A549 (cell line): ENCODE measurements at regions not wholly inside any gene's neighbourhood (a gene's known extent, or its start where the extent isn't known, plus 50 kb on each side); places are given as distances from the start of the nearest gene placed in this dataset.

Source experiments
- CEBPB ChIP-seq, 2 experiments: fragments of >200 bp in 1 of 2; sonication (Bioruptor Twin) in 1 of 2; formaldehyde crosslinking in 1 of 2; IDR thresholded peaks; 2 replicates each; pipeline ENCODE4 v1.6.1; 2012 to 2016
- CHD4 ChIP-seq: fragments of 200-600 bp; sonication (generic); IDR thresholded peaks from 2 replicates; pipeline ENCODE4 v1.6.1; 2016; ENCODE audit warnings: antibody characterized with exemption, mild to moderate bottlenecking, borderline replicate concordance
- EP300 ChIP-seq, 2 experiments: fragments of >200 bp; sonication (Bioruptor Twin); formaldehyde crosslinking; IDR thresholded peaks; 2 replicates in 1 of 2; 3 replicates in 1 of 2; pipeline ENCODE4 v1.6.1; 2016 to 2017
- FOSL2 ChIP-seq, 2 experiments: fragments of 450-650 bp in 1 of 2; fragments of >200 bp in 1 of 2; sonication (Bioruptor Twin) in 1 of 2; formaldehyde crosslinking; IDR thresholded peaks; 2 replicates each; pipeline versions ENCODE4 v1.5.0 to v1.6.1; 2016 to 2020; ENCODE audit warnings: mild to moderate bottlenecking in 1 of 2, moderate library complexity in 1 of 2
- GATA3 ChIP-seq: IDR thresholded peaks from 2 replicates; pipeline ENCODE4 v1.6.1; 2012; ENCODE audit warnings: borderline replicate concordance
- HDAC2 ChIP-seq: fragments of 200-600 bp; sonication (generic); IDR thresholded peaks from 2 replicates; pipeline ENCODE4 v1.6.1; 2016
- JUNB ChIP-seq: fragments of >200 bp; sonication (Bioruptor Twin); formaldehyde crosslinking; IDR thresholded peaks from 2 replicates; pipeline ENCODE4 v1.6.1; 2016
- KDM5A ChIP-seq: fragments of 200-600 bp; sonication (generic); IDR thresholded peaks from 2 replicates; pipeline ENCODE4 v1.6.1; 2016; ENCODE audit warnings: antibody characterized with exemption, mild to moderate bottlenecking
- MYC ChIP-seq: IDR thresholded peaks from 2 replicates; pipeline ENCODE4 v1.6.1; 2012; ENCODE audit warnings: mild to moderate bottlenecking, inconsistent platforms, low read length, improper control_type of control experiment, borderline replicate concordance
- POLR2A ChIP-seq: IDR thresholded peaks from 2 replicates; pipeline ENCODE4 v1.6.1; 2012; ENCODE audit warnings: mild to moderate bottlenecking, low read length
- RAD21 ChIP-seq, 2 experiments: fragments of >200 bp in 1 of 2; sonication (Bioruptor Twin) in 1 of 2; formaldehyde crosslinking in 1 of 2; IDR thresholded peaks in 1 of 2; conservative IDR thresholded peaks in 1 of 2; 2 replicates in 1 of 2; 3 replicates in 1 of 2; pipeline ENCODE4 v1.6.1; 2012 to 2018; ENCODE audit warnings: inconsistent platforms in 1 of 2
- SREBF2 ChIP-seq: fragments of 450-650 bp; IDR thresholded peaks from 2 replicates; pipeline ENCODE4 v1.6.1; 2014; ENCODE audit warnings: mild to moderate bottlenecking, moderate library complexity
- TF ChIP-seq, protein P1 (sequence below): fragments of >200 bp; sonication (Bioruptor Twin); formaldehyde crosslinking; IDR thresholded peaks from 3 replicates; pipeline ENCODE4 v1.5.1; 2016
- TF ChIP-seq, protein P2 (sequence below): IDR thresholded peaks from 2 replicates; pipeline ENCODE4 v1.6.1; 2012

DNA sequence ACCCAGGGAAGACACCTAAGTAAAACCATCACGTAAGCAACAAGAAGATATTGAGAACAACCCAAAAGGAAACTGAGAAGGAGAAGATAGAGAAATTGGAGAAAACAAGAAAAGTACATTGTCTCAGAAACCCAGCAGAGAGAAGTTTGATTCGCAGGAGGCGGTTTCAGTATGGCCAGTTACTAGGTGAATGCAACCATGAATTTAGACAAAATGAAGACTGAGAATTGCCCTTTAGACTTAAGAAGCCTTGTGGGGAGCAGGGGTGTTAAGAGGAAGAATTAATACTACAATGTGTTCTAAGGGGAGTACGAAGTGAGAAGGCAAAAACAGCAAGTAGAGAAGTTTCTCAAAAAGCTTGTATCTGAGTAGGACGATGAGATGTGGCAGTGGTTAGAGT, 229.3 kb upstream of the NEIL3 start:
- TF ChIP-seq, protein P1, sequence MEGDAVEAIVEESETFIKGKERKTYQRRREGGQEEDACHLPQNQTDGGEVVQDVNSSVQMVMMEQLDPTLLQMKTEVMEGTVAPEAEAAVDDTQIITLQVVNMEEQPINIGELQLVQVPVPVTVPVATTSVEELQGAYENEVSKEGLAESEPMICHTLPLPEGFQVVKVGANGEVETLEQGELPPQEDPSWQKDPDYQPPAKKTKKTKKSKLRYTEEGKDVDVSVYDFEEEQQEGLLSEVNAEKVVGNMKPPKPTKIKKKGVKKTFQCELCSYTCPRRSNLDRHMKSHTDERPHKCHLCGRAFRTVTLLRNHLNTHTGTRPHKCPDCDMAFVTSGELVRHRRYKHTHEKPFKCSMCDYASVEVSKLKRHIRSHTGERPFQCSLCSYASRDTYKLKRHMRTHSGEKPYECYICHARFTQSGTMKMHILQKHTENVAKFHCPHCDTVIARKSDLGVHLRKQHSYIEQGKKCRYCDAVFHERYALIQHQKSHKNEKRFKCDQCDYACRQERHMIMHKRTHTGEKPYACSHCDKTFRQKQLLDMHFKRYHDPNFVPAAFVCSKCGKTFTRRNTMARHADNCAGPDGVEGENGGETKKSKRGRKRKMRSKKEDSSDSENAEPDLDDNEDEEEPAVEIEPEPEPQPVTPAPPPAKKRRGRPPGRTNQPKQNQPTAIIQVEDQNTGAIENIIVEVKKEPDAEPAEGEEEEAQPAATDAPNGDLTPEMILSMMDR = no peak
- TF ChIP-seq, protein P2, sequence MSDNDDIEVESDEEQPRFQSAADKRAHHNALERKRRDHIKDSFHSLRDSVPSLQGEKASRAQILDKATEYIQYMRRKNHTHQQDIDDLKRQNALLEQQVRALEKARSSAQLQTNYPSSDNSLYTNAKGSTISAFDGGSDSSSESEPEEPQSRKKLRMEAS = no peak
- TF ChIP-seq POLR2A (no peak), EP300 (IDR thresholded peaks at IDR 0.05) (no peak), JUNB (no peak), KDM5A (no peak), CHD4 (no peak), RAD21 (conservative IDR thresholded peaks at IDR 0.05 in 1 of 2, IDR thresholded peaks at IDR 0.05 in 1 of 2) (no peak), HDAC2 (no peak), CEBPB (IDR thresholded peaks at IDR 0.05) (no peak), GATA3 (no peak), FOSL2 (IDR thresholded peaks at IDR 0.05) (no peak), FOSL2 (CRISPR knock-in tag; IDR thresholded peaks at IDR 0.05) (no peak), SREBF2 (no peak), MYC (no peak)
